Neural progenitor cell (in vitro differentiated cells): ENCODE measurements at regions not wholly inside any gene's neighbourhood (a gene's known extent, or its start where the extent isn't known, plus 50 kb on each side); places are given as distances from the start of the nearest gene placed in this dataset.

Source experiments
- DNase-seq: peaks from one replicate; pipeline ENCODE4 v3.0.0-alpha.2; 2016; ENCODE audit warnings: low spot score
- H2AFZ ChIP-seq: fragments of 200-600 bp; sonication (generic); replicated peaks from 2 replicates; pipeline ENCODE4 v1.6.1; 2016; ENCODE audit warnings: antibody characterized with exemption
- H3F3A ChIP-seq: fragments of 200-600 bp; sonication (generic); 2 replicates; pipeline ENCODE4 v1.6.1; 2016; ENCODE audit warnings: antibody characterized with exemption, low read depth
- H3K27ac ChIP-seq: fragments of 200-600 bp; sonication (generic); 2 replicates; pipeline ENCODE4 v1.5.1; 2016; ENCODE audit warnings: mild to moderate bottlenecking
- H3K27me3 ChIP-seq: fragments of 200-600 bp; sonication (generic); 2 replicates; pipeline ENCODE4 v1.6.1; 2016; ENCODE audit warnings: mild to moderate bottlenecking, moderate library complexity
- H3K36me3 ChIP-seq: fragments of 200-600 bp; sonication (generic); 2 replicates; pipeline ENCODE4 v1.5.1; 2016
- H3K4me1 ChIP-seq: fragments of 200-600 bp; sonication (generic); 2 replicates; pipeline ENCODE4 v1.6.1; 2016; ENCODE audit warnings: mixed run types
- H3K4me2 ChIP-seq: fragments of 200-600 bp; sonication (generic); 2 replicates; pipeline ENCODE4 v1.6.1; 2016
- H3K4me3 ChIP-seq: fragments of 200-600 bp; sonication (generic); 2 replicates; pipeline ENCODE4 v1.5.1; 2016
- H3K79me2 ChIP-seq: fragments of 200-600 bp; sonication (generic); 2 replicates; pipeline ENCODE4 v1.6.1; 2016; ENCODE audit warnings: low read depth
- H3K9ac ChIP-seq: fragments of 200-600 bp; sonication (generic); 2 replicates; pipeline ENCODE4 v1.6.1; 2016
- H3K9me3 ChIP-seq: fragments of 200-600 bp; sonication (generic); 2 replicates; pipeline ENCODE4 v1.5.1; 2016; ENCODE audit warnings: low read depth
- H4K20me1 ChIP-seq: fragments of 200-600 bp; sonication (generic); 2 replicates; pipeline ENCODE4 v1.6.1; 2016; ENCODE audit warnings: low read depth
- H3K27ac Mint-ChIP-seq: 3 replicates; pipeline ENCODE4 v1.8.0; 2021; ENCODE audit warnings: mixed read lengths
- H3K27me3 Mint-ChIP-seq: 2 replicates; pipeline ENCODE4 v1.8.0; 2022; ENCODE audit warnings: low read depth, mild to moderate bottlenecking, inconsistent platforms, moderate library complexity, mixed read lengths; ENCODE audit not compliant: insufficient read depth
- H3K36me3 Mint-ChIP-seq: 3 replicates; pipeline ENCODE4 v1.8.0; 2021; ENCODE audit warnings: mixed read lengths
- H3K4me1 Mint-ChIP-seq: 3 replicates; pipeline ENCODE4 v1.8.0; 2021; ENCODE audit warnings: mixed read lengths
- H3K4me3 Mint-ChIP-seq: 3 replicates; pipeline ENCODE4 v1.8.0; 2021; ENCODE audit warnings: mild to moderate bottlenecking, moderate library complexity, mixed read lengths
- H3K9me3 Mint-ChIP-seq: 3 replicates; pipeline ENCODE4 v1.8.0; 2020; ENCODE audit warnings: mixed read lengths
- EZH2 ChIP-seq: fragments of 200-600 bp; sonication (generic); IDR thresholded peaks from 2 replicates; pipeline ENCODE4 v1.6.1; 2017; ENCODE audit warnings: antibody characterized with exemption, mild to moderate bottlenecking, moderate library complexity
- EZH2phosphoT487 ChIP-seq: fragments of 200-600 bp; sonication (generic); IDR thresholded peaks from 2 replicates; pipeline ENCODE4 v1.6.1; 2017; ENCODE audit warnings: antibody characterized with exemption
- TF ChIP-seq, protein P1 (sequence below): fragments of 200-600 bp; sonication (generic); IDR thresholded peaks from 2 replicates; pipeline ENCODE4 v1.5.1; 2017; ENCODE audit warnings: antibody characterized with exemption, mild to moderate bottlenecking

DNA sequence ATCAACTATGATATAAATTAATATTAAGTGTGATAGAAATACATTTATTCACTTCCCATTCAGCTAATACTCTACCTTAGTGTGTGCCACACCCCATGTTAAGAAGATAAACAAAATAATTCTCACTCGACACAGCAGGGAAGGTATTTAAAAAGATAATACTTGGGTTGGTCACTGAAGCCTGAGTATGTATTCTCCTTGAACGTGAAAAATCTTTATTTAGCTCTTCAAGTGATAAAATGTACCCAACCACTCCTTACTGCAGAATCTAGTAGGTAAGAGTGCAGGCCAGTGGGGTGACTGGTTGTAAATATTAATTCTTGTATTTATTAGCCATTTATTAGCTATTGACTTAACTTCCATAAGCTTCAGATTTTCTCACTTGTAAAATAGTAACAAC, 372.7 kb upstream of the THBS1 start:
- H3K9me3 Mint-ChIP-seq: peaks cover 11% of the 10 kb centered on the region
- no peaks in the 10 kb centered on the region for H3K36me3 ChIP-seq
- peaks cover 2% of the 10 kb centered on the region for H3K27me3 Mint-ChIP-seq
- peaks cover 4% of the 10 kb centered on the region for H3F3A ChIP-seq
- no peak overlapping the region for H3K4me3 Mint-ChIP-seq
- H3K4me2 ChIP-seq: no peak overlapping the region
- no peak for TF ChIP-seq EZH2phosphoT487
- no peak for TF ChIP-seq EZH2
- TF ChIP-seq, protein P1, sequence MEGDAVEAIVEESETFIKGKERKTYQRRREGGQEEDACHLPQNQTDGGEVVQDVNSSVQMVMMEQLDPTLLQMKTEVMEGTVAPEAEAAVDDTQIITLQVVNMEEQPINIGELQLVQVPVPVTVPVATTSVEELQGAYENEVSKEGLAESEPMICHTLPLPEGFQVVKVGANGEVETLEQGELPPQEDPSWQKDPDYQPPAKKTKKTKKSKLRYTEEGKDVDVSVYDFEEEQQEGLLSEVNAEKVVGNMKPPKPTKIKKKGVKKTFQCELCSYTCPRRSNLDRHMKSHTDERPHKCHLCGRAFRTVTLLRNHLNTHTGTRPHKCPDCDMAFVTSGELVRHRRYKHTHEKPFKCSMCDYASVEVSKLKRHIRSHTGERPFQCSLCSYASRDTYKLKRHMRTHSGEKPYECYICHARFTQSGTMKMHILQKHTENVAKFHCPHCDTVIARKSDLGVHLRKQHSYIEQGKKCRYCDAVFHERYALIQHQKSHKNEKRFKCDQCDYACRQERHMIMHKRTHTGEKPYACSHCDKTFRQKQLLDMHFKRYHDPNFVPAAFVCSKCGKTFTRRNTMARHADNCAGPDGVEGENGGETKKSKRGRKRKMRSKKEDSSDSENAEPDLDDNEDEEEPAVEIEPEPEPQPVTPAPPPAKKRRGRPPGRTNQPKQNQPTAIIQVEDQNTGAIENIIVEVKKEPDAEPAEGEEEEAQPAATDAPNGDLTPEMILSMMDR: no peak
- peaks cover 6% of the 10 kb centered on the region for H3K9me3 ChIP-seq
- no peaks in the 10 kb centered on the region for H3K79me2 ChIP-seq
- H2AFZ ChIP-seq: no peak overlapping the region
- H3K9ac ChIP-seq: no peak overlapping the region
- no peak overlapping the region for H3K27ac ChIP-seq
- H3K27ac Mint-ChIP-seq: no peak overlapping the region
- H4K20me1 ChIP-seq: no peaks in the 10 kb centered on the region
- H3K4me3 ChIP-seq: no peak overlapping the region
- H3K4me1 ChIP-seq: peaks cover 3% of the 10 kb centered on the region
- no peaks in the 10 kb centered on the region for H3K27me3 ChIP-seq
- peaks cover 4% of the 10 kb centered on the region for H3K4me1 Mint-ChIP-seq
- DNase-seq: no peak
- H3K36me3 Mint-ChIP-seq: peaks cover 2% of the 10 kb centered on the region

DNA sequence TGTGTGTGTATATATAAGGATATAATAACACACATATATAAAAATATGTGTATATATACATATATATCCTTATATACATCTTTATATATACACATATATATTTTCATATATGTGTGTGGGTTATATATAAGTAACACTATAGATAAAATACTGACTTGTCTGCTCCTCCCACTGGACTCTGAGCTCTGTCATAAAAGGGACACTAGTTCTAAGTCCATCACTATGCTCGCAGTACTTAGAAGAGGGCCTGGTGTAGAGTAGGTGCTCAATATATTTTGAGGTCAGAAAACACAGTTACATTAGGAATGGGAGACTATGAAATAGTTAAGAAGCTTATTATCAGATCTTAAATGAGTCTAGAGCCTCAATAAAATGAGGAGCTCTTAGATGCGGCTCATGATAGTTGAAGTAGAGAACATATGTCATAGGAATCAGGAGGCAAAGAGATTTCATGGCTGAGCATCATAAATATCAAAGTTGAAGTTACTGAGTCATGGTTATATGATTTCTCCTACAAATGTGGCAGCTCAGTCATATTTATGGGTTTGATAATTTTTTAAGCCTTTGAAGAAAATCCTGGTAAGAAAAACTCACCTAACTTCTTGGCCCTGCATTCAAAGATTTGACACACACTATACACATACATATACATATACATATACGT, 371.2 kb upstream of the THBS1 start:
- Histone ChIP-seq H4K20me1 (no peaks in the 10 kb centered on the region), H3K27ac (no peak overlapping the region), H3K27me3 (no peaks in the 10 kb centered on the region), H3K4me2 (no peak overlapping the region), H3K9ac (no peak overlapping the region), H3K79me2 (no peaks in the 10 kb centered on the region), H3K9me3 (peaks cover 6% of the 10 kb centered on the region), H3K4me3 (no peak overlapping the region), H3K36me3 (no peaks in the 10 kb centered on the region), H3K4me1 (peaks cover 13% of the 10 kb centered on the region), H2AFZ (no peak overlapping the region), H3F3A (peaks cover 10% of the 10 kb centered on the region)
- H3K27me3 Mint-ChIP-seq: peaks cover 2% of the 10 kb centered on the region
- TF ChIP-seq EZH2phosphoT487: no peak
- TF ChIP-seq, protein P1: no peak
- no peak for TF ChIP-seq EZH2
- H3K27ac Mint-ChIP-seq: no peak overlapping the region
- H3K9me3 Mint-ChIP-seq: peaks cover 17% of the 10 kb centered on the region
- no peak overlapping the region for H3K4me3 Mint-ChIP-seq
- peaks cover 2% of the 10 kb centered on the region for H3K36me3 Mint-ChIP-seq
- DNase-seq: no peak
- H3K4me1 Mint-ChIP-seq: peaks cover 15% of the 10 kb centered on the region

DNA sequence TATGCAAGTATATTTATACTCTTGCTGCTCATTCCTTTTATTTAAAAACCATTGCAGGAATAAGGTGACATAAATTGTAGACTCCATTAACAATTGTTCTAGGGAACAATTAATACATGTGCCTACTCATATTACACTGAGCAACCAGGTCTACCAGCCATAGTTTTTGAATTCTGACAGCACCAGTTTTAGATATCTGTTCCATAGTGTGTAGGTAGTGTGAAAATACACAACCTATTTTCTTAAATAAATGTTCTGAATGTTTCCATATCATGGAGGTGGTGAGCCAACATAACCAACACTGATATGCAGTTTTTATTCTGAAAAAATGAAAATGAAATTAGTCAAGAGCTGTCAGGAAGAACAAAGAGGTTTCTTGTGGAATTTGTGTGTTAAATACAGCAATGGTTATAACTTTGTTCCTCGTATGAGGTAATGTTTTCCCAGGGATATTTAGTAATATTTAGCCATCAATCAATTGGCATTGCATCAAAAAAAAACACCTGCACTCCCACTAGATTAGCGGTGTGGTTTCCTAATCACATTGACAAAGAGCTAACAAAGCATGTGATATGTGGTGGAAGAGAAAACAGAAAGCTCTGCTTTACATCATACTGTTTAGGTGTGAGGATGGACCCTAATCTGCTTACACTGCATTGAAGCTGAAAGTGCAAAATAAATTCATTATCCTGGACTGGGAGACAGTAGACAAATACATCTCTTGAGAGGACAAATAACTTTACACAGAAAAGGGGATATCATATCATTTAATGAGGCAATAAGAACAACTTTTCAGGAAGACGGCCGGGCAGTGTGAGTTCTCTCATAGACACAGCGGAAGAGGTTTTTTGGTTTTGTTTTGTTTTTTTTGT, 369.5 kb upstream of the THBS1 start:
- peaks cover 2% of the 10 kb centered on the region for H3K27me3 Mint-ChIP-seq
- no peaks in the 10 kb centered on the region for H4K20me1 ChIP-seq
- no peak for DNase-seq
- peaks cover 15% of the 10 kb centered on the region for H3K4me1 Mint-ChIP-seq
- TF ChIP-seq, protein P1: no peak
- no peaks in the 10 kb centered on the region for H3K36me3 ChIP-seq
- H3K9me3 Mint-ChIP-seq: peaks cover 17% of the 10 kb centered on the region
- H3K27me3 ChIP-seq: no peaks in the 10 kb centered on the region
- peaks cover 13% of the 10 kb centered on the region for H3K4me1 ChIP-seq
- H3K27ac ChIP-seq: no peak overlapping the region
- peaks cover 6% of the 10 kb centered on the region for H3K9me3 ChIP-seq
- peaks cover 10% of the 10 kb centered on the region for H3F3A ChIP-seq
- no peak overlapping the region for H3K4me3 ChIP-seq
- no peak overlapping the region for H3K9ac ChIP-seq
- H3K27ac Mint-ChIP-seq: no peak overlapping the region
- no peak overlapping the region for H2AFZ ChIP-seq
- peaks cover 4% of the 10 kb centered on the region for H3K36me3 Mint-ChIP-seq
- H3K79me2 ChIP-seq: no peaks in the 10 kb centered on the region
- no peak overlapping the region for H3K4me3 Mint-ChIP-seq
- no peak overlapping the region for H3K4me2 ChIP-seq
